ENCODE measurements at regions not wholly inside any gene's neighbourhood (a gene's known extent, or its start where the extent isn't known, plus 50 kb on each side); places are given as distances from the start of the nearest gene placed in this dataset.

- TF ChIP-seq, protein P1, sequence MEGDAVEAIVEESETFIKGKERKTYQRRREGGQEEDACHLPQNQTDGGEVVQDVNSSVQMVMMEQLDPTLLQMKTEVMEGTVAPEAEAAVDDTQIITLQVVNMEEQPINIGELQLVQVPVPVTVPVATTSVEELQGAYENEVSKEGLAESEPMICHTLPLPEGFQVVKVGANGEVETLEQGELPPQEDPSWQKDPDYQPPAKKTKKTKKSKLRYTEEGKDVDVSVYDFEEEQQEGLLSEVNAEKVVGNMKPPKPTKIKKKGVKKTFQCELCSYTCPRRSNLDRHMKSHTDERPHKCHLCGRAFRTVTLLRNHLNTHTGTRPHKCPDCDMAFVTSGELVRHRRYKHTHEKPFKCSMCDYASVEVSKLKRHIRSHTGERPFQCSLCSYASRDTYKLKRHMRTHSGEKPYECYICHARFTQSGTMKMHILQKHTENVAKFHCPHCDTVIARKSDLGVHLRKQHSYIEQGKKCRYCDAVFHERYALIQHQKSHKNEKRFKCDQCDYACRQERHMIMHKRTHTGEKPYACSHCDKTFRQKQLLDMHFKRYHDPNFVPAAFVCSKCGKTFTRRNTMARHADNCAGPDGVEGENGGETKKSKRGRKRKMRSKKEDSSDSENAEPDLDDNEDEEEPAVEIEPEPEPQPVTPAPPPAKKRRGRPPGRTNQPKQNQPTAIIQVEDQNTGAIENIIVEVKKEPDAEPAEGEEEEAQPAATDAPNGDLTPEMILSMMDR (IDR thresholded peaks at IDR 0.05; ENCODE audit: low read depth, low read length, poor library complexity, severe bottlenecking): no peak
- no peak for TF ChIP-seq EZH2phosphoT487 (IDR thresholded peaks at IDR 0.05; ENCODE audit: borderline replicate concordance, low read length)
Observed at GRCh38 chr15:95784508-95784907, 546.0 kb upstream of the NR2F2 start.

Data from DOHH2 (cell line).